ENCODE measurements at regions not wholly inside any gene's neighbourhood (a gene's known extent, or its start where the extent isn't known, plus 50 kb on each side); places are given as distances from the start of the nearest gene placed in this dataset.
"Not testable (repeated sequence)": the region's sequence is repeated elsewhere in the genome, so short reads cannot be mapped to it uniquely, and the experiment has no call there.

- Histone ChIP-seq H3K36me3 (ENCODE audit: low read depth) (no peaks in the 10 kb centered on the region), H3K9me3 (no peaks in the 10 kb centered on the region), H3K4me1 (ENCODE audit: low read depth) (peaks cover 11% of the 10 kb centered on the region), H3K4me3 (no peak overlapping the region)
- ATAC-seq (no peak), DNase-seq (no peak)
- intact Hi-C loops (cut with DNase I, micrococcal nuclease) = no loop called here
- no peak for TF ChIP-seq CTCF (IDR thresholded peaks at IDR 0.05)
Observed at GRCh38 chr16:27641260-27641659, 91.3 kb downstream of the KATNIP start.

- intact Hi-C loops (cut with DNase I, micrococcal nuclease) = not testable (repeated sequence)
Observed at GRCh38 chr16:27641734-27642415, 91.9 kb downstream of the KATNIP start.

GRCh38 chr16:27642756-27643155 is 92.8 kb downstream of the KATNIP start:
- intact Hi-C loops (cut with DNase I, micrococcal nuclease) = no loop called here
- no peak for ATAC-seq
- H3K4me1 ChIP-seq (ENCODE audit: low read depth) = peaks cover 11% of the 10 kb centered on the region

More at GRCh38 chr16:27641734-27642415, 91.9 kb downstream of the KATNIP start:
- ATAC-seq; H3K36me3 ChIP-seq (ENCODE audit: low read depth); H3K4me3 ChIP-seq; H3K9me3 ChIP-seq; DNase-seq: not testable (repeated sequence)
- H3K4me1 ChIP-seq (ENCODE audit: low read depth) = peaks cover 11% of the 10 kb centered on the region

GRCh38 chr16:27644165-27644564 is 94.2 kb downstream of the KATNIP start:
- DNase-seq (no peak), ATAC-seq (no peak)
- H3K4me3 ChIP-seq = no peak overlapping the region
- TF ChIP-seq CTCF (IDR thresholded peaks at IDR 0.05) = no peak
- H3K9me3 ChIP-seq = no peaks in the 10 kb centered on the region
- intact Hi-C loops (cut with DNase I, micrococcal nuclease) = no loop called here
- H3K4me1 ChIP-seq (ENCODE audit: low read depth) = peaks cover 5% of the 10 kb centered on the region
- H3K36me3 ChIP-seq (ENCODE audit: low read depth) = no peaks in the 10 kb centered on the region

More at GRCh38 chr16:27642756-27643155, 92.8 kb downstream of the KATNIP start:
- Histone ChIP-seq H3K36me3 (ENCODE audit: low read depth) (no peaks in the 10 kb centered on the region), H3K4me3 (no peak overlapping the region), H3K9me3 (no peaks in the 10 kb centered on the region)
- DNase-seq = no peak
- no peak for TF ChIP-seq CTCF (IDR thresholded peaks at IDR 0.05)

- no peaks in the 10 kb centered on the region for H3K36me3 ChIP-seq (ENCODE audit: low read depth)
- DNase-seq (no peak), ATAC-seq (no peak)
- H3K9me3 ChIP-seq = no peaks in the 10 kb centered on the region
- intact Hi-C loops (cut with DNase I, micrococcal nuclease) = no loop called here
- TF ChIP-seq CTCF (IDR thresholded peaks at IDR 0.05) = no peak
- peaks cover 2% of the 10 kb centered on the region for H3K4me1 ChIP-seq (ENCODE audit: low read depth)
- no peak overlapping the region for H3K4me3 ChIP-seq
Observed at GRCh38 chr16:27645396-27645795, 95.5 kb downstream of the KATNIP start.

GRCh38 chr16:27646806-27647205 is 96.9 kb downstream of the KATNIP start:
- no peak for TF ChIP-seq CTCF (IDR thresholded peaks at IDR 0.05)
- Histone ChIP-seq H3K36me3 (ENCODE audit: low read depth) (no peaks in the 10 kb centered on the region), H3K4me1 (ENCODE audit: low read depth) (peaks cover 3% of the 10 kb centered on the region), H3K9me3 (no peaks in the 10 kb centered on the region), H3K4me3 (no peak overlapping the region)
- DNase-seq (no peak), ATAC-seq (no peak)
- intact Hi-C loops (cut with DNase I, micrococcal nuclease) = no loop called here
